Hepatocyte (in vitro differentiated cells): ENCODE measurements at regions not wholly inside any gene's neighbourhood (a gene's known extent, or its start where the extent isn't known, plus 50 kb on each side); places are given as distances from the start of the nearest gene placed in this dataset.

ENCODE experiments used
- EZH2phosphoT487 ChIP-seq: fragments of 200-600 bp; sonication (generic); IDR thresholded peaks from one replicate; pipeline ENCODE4 v1.6.1; 2018; ENCODE audit warnings: antibody characterized with exemption, mild to moderate bottlenecking, low read depth, moderate library complexity; ENCODE audit not compliant: unreplicated experiment, severe bottlenecking
- TF ChIP-seq, protein P1 (sequence below): fragments of 200-600 bp; sonication (generic); IDR thresholded peaks from 2 replicates; pipeline ENCODE4 v1.5.1; 2016; ENCODE audit warnings: antibody characterized with exemption, mild to moderate bottlenecking; ENCODE audit not compliant: poor library complexity

DNA sequence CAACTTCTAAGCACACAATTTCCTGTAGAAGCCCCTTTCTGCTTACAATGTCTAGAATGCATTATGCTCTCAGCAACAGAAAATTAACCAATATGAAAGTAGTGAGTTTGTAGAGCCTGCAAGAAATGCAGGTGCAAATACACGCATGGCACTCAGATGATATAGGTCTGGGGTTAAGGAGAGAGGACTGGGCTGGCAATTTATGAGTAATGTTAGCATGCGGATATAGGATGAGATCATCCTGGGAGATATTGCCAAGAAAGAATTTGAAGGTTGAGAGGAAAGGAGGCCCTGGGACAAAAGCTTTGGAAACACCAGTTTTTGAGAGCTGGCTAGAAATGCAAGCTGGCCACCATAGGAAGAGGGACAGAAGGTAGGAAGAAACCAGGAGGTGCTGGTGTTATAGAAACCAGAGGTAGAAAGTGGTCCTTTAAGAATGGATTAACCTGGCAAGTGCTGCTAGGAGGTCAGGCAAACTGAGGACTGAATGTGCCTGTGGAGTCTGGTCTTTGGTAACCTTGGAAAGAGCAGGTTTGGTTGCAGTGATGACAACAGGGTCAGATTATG is 183.2 kb upstream of the MYLIP start:
- TF ChIP-seq, protein P1, sequence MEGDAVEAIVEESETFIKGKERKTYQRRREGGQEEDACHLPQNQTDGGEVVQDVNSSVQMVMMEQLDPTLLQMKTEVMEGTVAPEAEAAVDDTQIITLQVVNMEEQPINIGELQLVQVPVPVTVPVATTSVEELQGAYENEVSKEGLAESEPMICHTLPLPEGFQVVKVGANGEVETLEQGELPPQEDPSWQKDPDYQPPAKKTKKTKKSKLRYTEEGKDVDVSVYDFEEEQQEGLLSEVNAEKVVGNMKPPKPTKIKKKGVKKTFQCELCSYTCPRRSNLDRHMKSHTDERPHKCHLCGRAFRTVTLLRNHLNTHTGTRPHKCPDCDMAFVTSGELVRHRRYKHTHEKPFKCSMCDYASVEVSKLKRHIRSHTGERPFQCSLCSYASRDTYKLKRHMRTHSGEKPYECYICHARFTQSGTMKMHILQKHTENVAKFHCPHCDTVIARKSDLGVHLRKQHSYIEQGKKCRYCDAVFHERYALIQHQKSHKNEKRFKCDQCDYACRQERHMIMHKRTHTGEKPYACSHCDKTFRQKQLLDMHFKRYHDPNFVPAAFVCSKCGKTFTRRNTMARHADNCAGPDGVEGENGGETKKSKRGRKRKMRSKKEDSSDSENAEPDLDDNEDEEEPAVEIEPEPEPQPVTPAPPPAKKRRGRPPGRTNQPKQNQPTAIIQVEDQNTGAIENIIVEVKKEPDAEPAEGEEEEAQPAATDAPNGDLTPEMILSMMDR: no peak
- TF ChIP-seq EZH2phosphoT487: no peak
